HUES6 (cell line): ENCODE measurements at regions not wholly inside any gene's neighbourhood (a gene's known extent, or its start where the extent isn't known, plus 50 kb on each side); places are given as distances from the start of the nearest gene placed in this dataset.

ENCODE experiments used
- H3K27ac ChIP-seq: 2 replicates; pipeline ENCODE4 v1.7.0; 2013; ENCODE audit warnings: low read depth, mild to moderate bottlenecking, low read length, inconsistent platforms
- H3K27me3 ChIP-seq: 2 replicates; pipeline ENCODE4 v1.6.1; 2013; ENCODE audit warnings: low read length; ENCODE audit not compliant: control insufficient read depth, insufficient read depth
- H3K36me3 ChIP-seq: 2 replicates; pipeline ENCODE4 v1.6.1; 2013; ENCODE audit warnings: low read length; ENCODE audit not compliant: control insufficient read depth, insufficient read depth
- H3K4me1 ChIP-seq: 2 replicates; pipeline ENCODE4 v1.6.1; 2013; ENCODE audit warnings: low read length; ENCODE audit not compliant: control insufficient read depth, insufficient read depth
- H3K4me3 ChIP-seq: 2 replicates; pipeline ENCODE4 v1.5.1; 2013; ENCODE audit warnings: low read depth, low read length
- H3K9ac ChIP-seq: one replicate; pipeline ENCODE4 v1.6.1; 2013; ENCODE audit warnings: mild to moderate bottlenecking, low read length
- H3K9me3 ChIP-seq: 2 replicates; pipeline ENCODE4 v1.6.1; 2013; ENCODE audit warnings: low read depth, low read length; ENCODE audit not compliant: control insufficient read depth, insufficient read depth

GRCh38 chr5:53178830-53179229, 69.3 kb upstream of the MOCS2 start:
- no peak overlapping the region for H3K27ac ChIP-seq
- H3K27me3 ChIP-seq, result no peaks in the 10 kb centered on the region
- H3K4me1 ChIP-seq, result no peaks in the 10 kb centered on the region
- H3K36me3 ChIP-seq, result no peaks in the 10 kb centered on the region
- no peak overlapping the region for H3K9ac ChIP-seq
- H3K4me3 ChIP-seq, result no peak overlapping the region
- peaks cover 5% of the 10 kb centered on the region; the same call in 1 of the 2 replicates for H3K9me3 ChIP-seq

GRCh38 chr5:53179691-53180090, 70.1 kb upstream of the MOCS2 start:
- Histone ChIP-seq H3K4me3 (no peak overlapping the region), H3K27ac (no peak overlapping the region), H3K36me3 (no peaks in the 10 kb centered on the region), H3K4me1 (no peaks in the 10 kb centered on the region), H3K9me3 (peaks cover 5% of the 10 kb centered on the region; the same call in 1 of the 2 replicates), H3K9ac (no peak overlapping the region), H3K27me3 (no peaks in the 10 kb centered on the region)

GRCh38 chr5:53180538-53180937, 71.0 kb upstream of the MOCS2 start:
- no peak overlapping the region for H3K9ac ChIP-seq
- H3K27ac ChIP-seq, result no peak overlapping the region
- H3K9me3 ChIP-seq, result 0 out of 2 replicates have a peak, but pooled peaks cover 2% of the 10 kb centered on the region
- H3K27me3 ChIP-seq, result no peaks in the 10 kb centered on the region
- no peaks in the 10 kb centered on the region for H3K4me1 ChIP-seq
- H3K4me3 ChIP-seq, result no peak overlapping the region
- H3K36me3 ChIP-seq, result no peaks in the 10 kb centered on the region

- Histone ChIP-seq H3K4me3 (no peak overlapping the region), H3K27ac (no peak overlapping the region), H3K4me1 (no peaks in the 10 kb centered on the region), H3K36me3 (no peaks in the 10 kb centered on the region), H3K9ac (no peak overlapping the region), H3K9me3 (no peaks in the 10 kb centered on the region), H3K27me3 (no peaks in the 10 kb centered on the region)
Measured at GRCh38 chr5:53180991-53181390, 71.4 kb upstream of the MOCS2 start.

- H3K36me3 ChIP-seq, result no peaks in the 10 kb centered on the region
Measured at GRCh38 chr5:53183880-53184279, 74.3 kb upstream of the MOCS2 start.

GRCh38 chr5:53191548-53192165, 82.1 kb upstream of the MOCS2 start:
- Histone ChIP-seq H3K27me3 (no peaks in the 10 kb centered on the region), H3K9ac (no peak overlapping the region), H3K4me3 (no peak overlapping the region), H3K27ac (no peak overlapping the region), H3K4me1 (peaks cover 4% of the 10 kb centered on the region), H3K9me3 (peaks cover 18% of the 10 kb centered on the region), H3K36me3 (no peaks in the 10 kb centered on the region)

More at GRCh38 chr5:53183880-53184279, 74.3 kb upstream of the MOCS2 start:
- no peaks in the 10 kb centered on the region for H3K27me3 ChIP-seq
- no peaks in the 10 kb centered on the region for H3K9me3 ChIP-seq
- H3K9ac ChIP-seq, result no peak overlapping the region
- H3K27ac ChIP-seq, result no peak overlapping the region
- no peaks in the 10 kb centered on the region for H3K4me1 ChIP-seq
- H3K4me3 ChIP-seq, result no peak overlapping the region

GRCh38 chr5:53194086-53194485, 84.5 kb upstream of the MOCS2 start:
- Histone ChIP-seq H3K27me3 (no peaks in the 10 kb centered on the region), H3K27ac (no peak overlapping the region), H3K9me3 (peaks cover 18% of the 10 kb centered on the region), H3K4me1 (peaks cover 4% of the 10 kb centered on the region), H3K9ac (no peak overlapping the region), H3K36me3 (no peaks in the 10 kb centered on the region), H3K4me3 (no peak overlapping the region)

GRCh38 chr5:53199882-53200281, 90.3 kb upstream of the MOCS2 start:
- H3K36me3 ChIP-seq, result no peaks in the 10 kb centered on the region
- no peak overlapping the region for H3K27ac ChIP-seq
- no peaks in the 10 kb centered on the region for H3K4me1 ChIP-seq
- H3K27me3 ChIP-seq, result no peaks in the 10 kb centered on the region
- no peak overlapping the region for H3K4me3 ChIP-seq
- H3K9ac ChIP-seq, result no peak overlapping the region
- peaks cover 5% of the 10 kb centered on the region; the same call in 1 of the 2 replicates for H3K9me3 ChIP-seq

- H3K36me3 ChIP-seq, result no peaks in the 10 kb centered on the region
- H3K9ac ChIP-seq, result no peak overlapping the region
- no peak overlapping the region for H3K4me3 ChIP-seq
- peaks cover 5% of the 10 kb centered on the region; the same call in 1 of the 2 replicates for H3K9me3 ChIP-seq
- H3K27me3 ChIP-seq, result no peaks in the 10 kb centered on the region
- no peak overlapping the region for H3K27ac ChIP-seq
- no peaks in the 10 kb centered on the region for H3K4me1 ChIP-seq
Measured at GRCh38 chr5:53200306-53200705, 90.7 kb upstream of the MOCS2 start.

- Histone ChIP-seq H3K9ac (no peak overlapping the region), H3K4me3 (no peak overlapping the region), H3K9me3 (peaks cover 5% of the 10 kb centered on the region; the same call in 1 of the 2 replicates), H3K27me3 (no peaks in the 10 kb centered on the region), H3K36me3 (no peaks in the 10 kb centered on the region), H3K27ac (no peak overlapping the region), H3K4me1 (no peaks in the 10 kb centered on the region)
Measured at GRCh38 chr5:53201746-53202145, 92.2 kb upstream of the MOCS2 start.

- Histone ChIP-seq H3K36me3 (no peaks in the 10 kb centered on the region), H3K27ac (no peak overlapping the region), H3K4me3 (no peak overlapping the region), H3K4me1 (no peaks in the 10 kb centered on the region), H3K9ac (no peak overlapping the region), H3K9me3 (no peaks in the 10 kb centered on the region), H3K27me3 (no peaks in the 10 kb centered on the region)
Measured at GRCh38 chr5:53206562-53206961, 97.0 kb upstream of the MOCS2 start.
